ENCODE measurements at regions not wholly inside any gene's neighbourhood (a gene's known extent, or its start where the extent isn't known, plus 50 kb on each side); places are given as distances from the start of the nearest gene placed in this dataset.

GRCh38 chr1:220380885-220381284, 108.6 kb upstream of the RAB3GAP2 start:
- Histone ChIP-seq H3K27me3 (ENCODE audit: insufficient read depth, low read length) (peaks cover 4% of the 10 kb centered on the region), H3K79me2 (ENCODE audit: insufficient read depth, low read length) (no peaks in the 10 kb centered on the region), H3K36me3 (ENCODE audit: insufficient read depth, low read length) (no peaks in the 10 kb centered on the region), H3K4me2 (ENCODE audit: insufficient read depth, low read length) (no peak overlapping the region), H3K4me1 (ENCODE audit: insufficient read depth, low read length) (no peaks in the 10 kb centered on the region), H3K9me3 (ENCODE audit: low read depth, low read length) (no peaks in the 10 kb centered on the region), H4K20me1 (ENCODE audit: insufficient read depth, low read length) (no peaks in the 10 kb centered on the region), H3K27ac (ENCODE audit: low read depth, low read length) (no peak overlapping the region), H3K4me3 (ENCODE audit: insufficient read depth, low read length) (no peak overlapping the region), H2AFZ (ENCODE audit: low read length) (no peak overlapping the region)
- TF ChIP-seq CTCF (IDR thresholded peaks at IDR 0.05; ENCODE audit: extremely low read depth, low read depth, low read length) = no peak
- DNase-seq (ENCODE audit: insufficient read length, low spot score, missing footprints) = no peak

GRCh38 chr1:220378571-220379302, 106.5 kb upstream of the RAB3GAP2 start:
- H3K36me3 ChIP-seq (ENCODE audit: insufficient read depth, low read length) = no peaks in the 10 kb centered on the region
- H2AFZ ChIP-seq (ENCODE audit: low read length) = no peak overlapping the region
- no peak overlapping the region for H3K27ac ChIP-seq (ENCODE audit: low read depth, low read length)
- H3K4me1 ChIP-seq (ENCODE audit: insufficient read depth, low read length) = no peaks in the 10 kb centered on the region
- H3K9me3 ChIP-seq (ENCODE audit: low read depth, low read length) = no peaks in the 10 kb centered on the region
- peaks cover 4% of the 10 kb centered on the region for H3K27me3 ChIP-seq (ENCODE audit: insufficient read depth, low read length)
- no peaks in the 10 kb centered on the region for H3K79me2 ChIP-seq (ENCODE audit: insufficient read depth, low read length)
- no peak overlapping the region for H3K4me2 ChIP-seq (ENCODE audit: insufficient read depth, low read length)
- no peak for TF ChIP-seq CTCF (IDR thresholded peaks at IDR 0.05; ENCODE audit: extremely low read depth, low read depth, low read length)
- no peaks in the 10 kb centered on the region for H4K20me1 ChIP-seq (ENCODE audit: insufficient read depth, low read length)
- no peak for DNase-seq (ENCODE audit: insufficient read length, low spot score, missing footprints)
- H3K4me3 ChIP-seq (ENCODE audit: insufficient read depth, low read length) = no peak overlapping the region

- no peaks in the 10 kb centered on the region for H3K9me3 ChIP-seq (ENCODE audit: low read depth, low read length)
- H3K27ac ChIP-seq (ENCODE audit: low read depth, low read length) = no peak overlapping the region
- no peak for TF ChIP-seq CTCF (IDR thresholded peaks at IDR 0.05; ENCODE audit: extremely low read depth, low read depth, low read length)
- H3K4me3 ChIP-seq (ENCODE audit: insufficient read depth, low read length) = no peak overlapping the region
- no peak for DNase-seq (ENCODE audit: insufficient read length, low spot score, missing footprints)
- H3K36me3 ChIP-seq (ENCODE audit: insufficient read depth, low read length) = no peaks in the 10 kb centered on the region
- H3K79me2 ChIP-seq (ENCODE audit: insufficient read depth, low read length) = no peaks in the 10 kb centered on the region
- H3K4me2 ChIP-seq (ENCODE audit: insufficient read depth, low read length) = no peak overlapping the region
- H4K20me1 ChIP-seq (ENCODE audit: insufficient read depth, low read length) = no peaks in the 10 kb centered on the region
- H3K27me3 ChIP-seq (ENCODE audit: insufficient read depth, low read length) = peaks cover 4% of the 10 kb centered on the region
- no peak overlapping the region for H2AFZ ChIP-seq (ENCODE audit: low read length)
- peaks cover 2% of the 10 kb centered on the region for H3K4me1 ChIP-seq (ENCODE audit: insufficient read depth, low read length)
These were observed 103.5 kb upstream of the RAB3GAP2 start for GRCh38 chr1:220375715-220376114.

- Histone ChIP-seq H4K20me1 (ENCODE audit: insufficient read depth, low read length) (no peaks in the 10 kb centered on the region), H3K36me3 (ENCODE audit: insufficient read depth, low read length) (no peaks in the 10 kb centered on the region), H3K27me3 (ENCODE audit: insufficient read depth, low read length) (peaks cover 4% of the 10 kb centered on the region), H3K4me2 (ENCODE audit: insufficient read depth, low read length) (no peak overlapping the region), H3K4me1 (ENCODE audit: insufficient read depth, low read length) (peaks cover 15% of the 10 kb centered on the region), H3K4me3 (ENCODE audit: insufficient read depth, low read length) (no peak overlapping the region), H3K27ac (ENCODE audit: low read depth, low read length) (no peak overlapping the region), H2AFZ (ENCODE audit: low read length) (no peak overlapping the region), H3K9me3 (ENCODE audit: low read depth, low read length) (no peaks in the 10 kb centered on the region), H3K79me2 (ENCODE audit: insufficient read depth, low read length) (no peaks in the 10 kb centered on the region)
- no peak for DNase-seq (ENCODE audit: insufficient read length, low spot score, missing footprints)
- no peak for TF ChIP-seq CTCF (IDR thresholded peaks at IDR 0.05; ENCODE audit: extremely low read depth, low read depth, low read length)
These were observed 102.2 kb upstream of the RAB3GAP2 start for GRCh38 chr1:220374449-220374848.

All from osteoblast (primary cell).